ENCODE measurements at regions not wholly inside any gene's neighbourhood (a gene's known extent, or its start where the extent isn't known, plus 50 kb on each side); places are given as distances from the start of the nearest gene placed in this dataset.
A peak's percentile ranks its signal among the peaks of the same experiment; 100 is the strongest.

DNA sequence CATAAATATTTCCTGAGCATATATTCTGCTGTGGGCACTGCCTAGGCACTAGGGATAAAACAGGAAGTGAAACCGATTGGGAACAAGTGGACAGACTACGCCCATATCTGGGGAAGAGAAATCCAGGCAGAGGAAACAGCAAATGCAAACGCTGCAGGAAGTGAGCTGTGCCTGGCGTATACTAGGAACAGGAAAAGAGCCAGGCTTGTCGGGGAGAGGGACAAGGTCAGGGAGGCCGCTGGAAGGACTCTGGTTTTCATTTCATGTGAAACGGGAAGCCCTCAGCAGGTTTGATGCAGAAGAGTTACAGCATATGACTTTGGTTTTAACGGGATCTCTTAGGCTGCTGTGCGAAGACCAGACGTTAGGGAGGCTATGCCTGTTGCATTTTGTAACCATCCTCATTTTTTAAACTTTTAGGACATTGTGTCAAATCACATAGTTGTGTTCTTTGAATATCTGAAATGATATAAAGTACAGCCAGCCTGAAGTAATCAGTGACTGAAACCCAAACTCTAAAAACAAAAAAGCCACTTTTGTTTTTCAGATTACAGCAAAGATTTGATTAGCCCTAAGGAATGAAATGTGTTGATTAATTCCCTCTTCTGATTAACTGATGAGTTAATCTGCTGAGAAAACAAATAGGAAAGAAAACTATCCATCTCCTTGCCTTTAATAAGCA lies 110.2 kb upstream of the PIEZO2 start:
- 19 to 35% methylated on average over 10 of the region's 10 CpGs for WGBS, 2 donors
- no peaks in the 10 kb centered on the region for H3K36me3 ChIP-seq (ENCODE audit: control insufficient read depth in 4 of 4, insufficient read depth in 4 of 4, low read length in 4 of 4)
- H3K9me3 ChIP-seq (ENCODE audit: control insufficient read depth in 4 of 4, insufficient read depth in 3 of 4, low read length in 3 of 4): peaks cover 0 to 6% (median 2%) of the 10 kb centered on the region in 4 donors
- no peak overlapping the region for H3K27ac ChIP-seq (ENCODE audit: low read depth in 1 of 2, low read length in 1 of 2)
- H3K4me1 ChIP-seq (ENCODE audit: control insufficient read depth in 5 of 5, insufficient read depth in 5 of 5, low read length in 5 of 5): peaks cover 0 to 7% (median 0%) of the 10 kb centered on the region in 5 donors
- H3K27me3 ChIP-seq (ENCODE audit: control insufficient read depth in 3 of 3, insufficient read depth in 3 of 3, low read length in 2 of 3): no peaks in the 10 kb centered on the region
- DNase-seq: peak in 2 of 3 donors; percentile 34 to 64
- peak; percentile 72 for ATAC-seq (ENCODE audit: insufficient read depth, low FRiP score)
- H3K9ac ChIP-seq (ENCODE audit: insufficient read depth in 1 of 2, low read length in 2 of 2): no peak overlapping the region
- H3K4me3 ChIP-seq: no peak overlapping the region
- no peak for TF ChIP-seq CTCF (IDR thresholded peaks at IDR 0.05; ENCODE audit: control extremely low read depth, extremely low read depth)

- DNase-seq: no peak
- H3K27ac ChIP-seq (ENCODE audit: low read depth in 1 of 2, low read length in 1 of 2): no peak overlapping the region
- H3K9ac ChIP-seq (ENCODE audit: insufficient read depth in 1 of 2, low read length in 2 of 2): no peak overlapping the region
- peaks cover 0 to 7% (median 0%) of the 10 kb centered on the region in 5 donors for H3K4me1 ChIP-seq (ENCODE audit: control insufficient read depth in 5 of 5, insufficient read depth in 5 of 5, low read length in 5 of 5)
- no peaks in the 10 kb centered on the region for H3K27me3 ChIP-seq (ENCODE audit: control insufficient read depth in 3 of 3, insufficient read depth in 3 of 3, low read length in 2 of 3)
- TF ChIP-seq CTCF (IDR thresholded peaks at IDR 0.05; ENCODE audit: control extremely low read depth, extremely low read depth): no peak
- H3K9me3 ChIP-seq (ENCODE audit: control insufficient read depth in 4 of 4, insufficient read depth in 3 of 4, low read length in 3 of 4): peaks cover 0 to 4% (median 0%) of the 10 kb centered on the region in 4 donors
- ATAC-seq (ENCODE audit: insufficient read depth, low FRiP score): no peak
- 69 to 72% methylated on average over 1 of the region's 1 CpG for WGBS, 2 donors
- H3K4me3 ChIP-seq: no peak overlapping the region
- no peaks in the 10 kb centered on the region for H3K36me3 ChIP-seq (ENCODE audit: control insufficient read depth in 4 of 4, insufficient read depth in 4 of 4, low read length in 4 of 4)
These were observed 108.8 kb upstream of the PIEZO2 start for GRCh38 chr18:11258039-11258610.

DNA sequence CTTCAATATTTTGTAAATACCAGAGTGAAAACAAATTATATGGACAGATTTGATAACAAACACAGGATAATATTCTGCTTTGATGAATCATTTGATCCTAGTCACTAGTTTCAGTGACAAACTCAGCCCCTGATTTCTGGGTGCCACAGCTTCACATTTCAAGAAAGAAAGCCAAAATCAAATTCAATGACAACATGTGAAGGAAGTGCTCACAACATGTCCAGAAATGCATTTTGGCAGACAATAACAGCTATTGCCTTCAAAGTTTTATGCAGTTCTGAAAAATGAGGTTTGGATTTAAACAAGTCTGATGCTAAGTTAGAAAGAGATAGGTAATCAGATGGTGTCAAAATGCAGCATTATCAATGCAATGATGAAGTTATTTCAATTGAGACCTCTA lies 106.9 kb upstream of the PIEZO2 start:
- peaks cover 0 to 12% (median 0%) of the 10 kb centered on the region in 5 donors for H3K4me1 ChIP-seq (ENCODE audit: control insufficient read depth in 5 of 5, insufficient read depth in 5 of 5, low read length in 5 of 5)
- H3K27ac ChIP-seq (ENCODE audit: low read depth in 1 of 2, low read length in 1 of 2): no peak overlapping the region
- peaks cover 0 to 4% (median 0%) of the 10 kb centered on the region in 4 donors for H3K9me3 ChIP-seq (ENCODE audit: control insufficient read depth in 4 of 4, insufficient read depth in 3 of 4, low read length in 3 of 4)
- H3K4me3 ChIP-seq: no peak overlapping the region
- DNase-seq: no peak
- H3K9ac ChIP-seq (ENCODE audit: insufficient read depth in 1 of 2, low read length in 2 of 2): no peak overlapping the region
- no peaks in the 10 kb centered on the region for H3K36me3 ChIP-seq (ENCODE audit: control insufficient read depth in 4 of 4, insufficient read depth in 4 of 4, low read length in 4 of 4)
- no peaks in the 10 kb centered on the region for H3K27me3 ChIP-seq (ENCODE audit: control insufficient read depth in 3 of 3, insufficient read depth in 3 of 3, low read length in 2 of 3)
- no peak for TF ChIP-seq CTCF (IDR thresholded peaks at IDR 0.05; ENCODE audit: control extremely low read depth, extremely low read depth)
- ATAC-seq (ENCODE audit: insufficient read depth, low FRiP score): no peak
